GM23248 (cell line): ENCODE measurements at regions not wholly inside any gene's neighbourhood (a gene's known extent, or its start where the extent isn't known, plus 50 kb on each side); places are given as distances from the start of the nearest gene placed in this dataset.
"Not testable (repeated sequence)": the region's sequence is repeated elsewhere in the genome, so short reads cannot be mapped to it uniquely, and the experiment has no call there.

ENCODE experiments used
- DNase-seq: peaks from one replicate; pipeline ENCODE4 v3.0.0-alpha.2; 2015
- H2AFZ ChIP-seq: fragments of 200-600 bp; sonication (generic); 2 replicates; pipeline ENCODE4 v1.6.1; 2016; ENCODE audit warnings: antibody characterized with exemption
- H3F3A ChIP-seq: fragments of 200-600 bp; sonication (generic); 2 replicates; pipeline ENCODE4 v1.6.1; 2016; ENCODE audit warnings: mild to moderate bottlenecking, antibody characterized with exemption, mixed run types; ENCODE audit not compliant: insufficient read depth
- H3K27ac ChIP-seq: fragments of 200-600 bp; sonication (generic); 2 replicates; pipeline ENCODE4 v1.5.1; 2016; ENCODE audit warnings: mild to moderate bottlenecking
- H3K27me3 ChIP-seq: fragments of 200-600 bp; sonication (generic); replicated peaks from 2 replicates; pipeline ENCODE4 v1.6.1; 2016; ENCODE audit warnings: mild to moderate bottlenecking; ENCODE audit not compliant: insufficient read depth
- H3K36me3 ChIP-seq: fragments of 200-600 bp; sonication (generic); 2 replicates; pipeline ENCODE4 v1.6.1; 2016; ENCODE audit warnings: low read depth, mild to moderate bottlenecking
- H3K4me1 ChIP-seq: fragments of 200-600 bp; sonication (generic); 2 replicates; pipeline ENCODE4 v1.6.1; 2016; ENCODE audit warnings: mild to moderate bottlenecking; ENCODE audit not compliant: insufficient read depth
- H3K4me2 ChIP-seq: fragments of 200-600 bp; sonication (generic); one replicate; pipeline ENCODE4 v1.6.1; 2016; ENCODE audit warnings: mild to moderate bottlenecking; ENCODE audit not compliant: unreplicated experiment
- H3K4me3 ChIP-seq: fragments of 200-600 bp; sonication (generic); 2 replicates; pipeline ENCODE4 v1.5.1; 2016; ENCODE audit warnings: mild to moderate bottlenecking
- H3K79me2 ChIP-seq: fragments of 200-600 bp; sonication (generic); 2 replicates; pipeline ENCODE4 v1.6.1; 2016; ENCODE audit warnings: mild to moderate bottlenecking; ENCODE audit not compliant: insufficient read depth
- H3K9ac ChIP-seq: fragments of 200-600 bp; sonication (generic); 2 replicates; pipeline ENCODE4 v1.6.1; 2016; ENCODE audit warnings: mild to moderate bottlenecking
- H3K9me2 ChIP-seq: fragments of 200-600 bp; sonication (generic); 2 replicates; pipeline ENCODE4 v1.6.1; 2016; ENCODE audit warnings: mixed run types, mild to moderate bottlenecking, moderate library complexity; ENCODE audit not compliant: insufficient read depth
- H3K9me3 ChIP-seq: fragments of 200-600 bp; sonication (generic); one replicate; pipeline ENCODE4 v1.6.1; 2017; ENCODE audit warnings: low read depth
- H4K20me1 ChIP-seq: fragments of 200-600 bp; sonication (generic); 2 replicates; pipeline ENCODE4 v1.6.0; 2016; ENCODE audit not compliant: insufficient read depth
- EZH2 ChIP-seq: fragments of 200-600 bp; sonication (generic); IDR thresholded peaks from 2 replicates; pipeline ENCODE4 v1.6.1; 2018; ENCODE audit warnings: antibody characterized with exemption, mild to moderate bottlenecking; ENCODE audit not compliant: insufficient read depth, poor library complexity, severe bottlenecking
- EZH2phosphoT487 ChIP-seq: fragments of 200-600 bp; sonication (generic); IDR thresholded peaks from 2 replicates; pipeline ENCODE4 v1.6.1; 2018; ENCODE audit warnings: antibody characterized with exemption, moderate library complexity, mild to moderate bottlenecking, low read depth; ENCODE audit not compliant: insufficient read depth
- WGBS, 2 experiments: methylation state at CpG; one replicate each; pipeline ENCODE4 v1.1.6; 2015 to 2017; ENCODE audit warnings: low lambda C conversion rate in 2 of 2, low coverage in 1 of 2; ENCODE audit errors: missing lambda C conversion rate in 2 of 2; 5-methylcytosine and 5-hydroxymethylcytosine counted together
- in situ Hi-C: fragments of 300-500 bp; cut with MboI; formaldehyde crosslinking; loops from 2 replicates; pipeline ENCODE4 v1.15.0; 2020

- Histone ChIP-seq H3K79me2 (no peaks in the 10 kb centered on the region), H3K9me2 (no peaks in the 10 kb centered on the region), H2AFZ (no peak overlapping the region), H3K27me3 (no peaks in the 10 kb centered on the region; the same call in 1 of the 2 replicates), H3K9me3 (no peaks in the 10 kb centered on the region), H3K27ac (no peak overlapping the region), H3K4me1 (no peaks in the 10 kb centered on the region), H3K4me2 (no peak overlapping the region), H3K9ac (no peak overlapping the region), H3F3A (no peaks in the 10 kb centered on the region), H3K4me3 (no peak overlapping the region), H4K20me1 (no peaks in the 10 kb centered on the region), H3K36me3 (no peaks in the 10 kb centered on the region)
- WGBS, 2 experiments, result 23 to 29% methylated on average over 5 of the region's 5 CpGs
- DNase-seq, result peak; percentile 17
- in situ Hi-C loops, result no loop called here
- TF ChIP-seq EZH2 (no peak), EZH2phosphoT487 (no peak)
Measured at GRCh38 chr18:54479365-54479764, 111.7 kb upstream of the DYNAP start.

- Histone ChIP-seq H3K9me3 (no peaks in the 10 kb centered on the region), H3K36me3 (no peaks in the 10 kb centered on the region), H3K9ac (no peak overlapping the region), H3K4me2 (no peak overlapping the region), H3K9me2 (no peaks in the 10 kb centered on the region), H3F3A (no peaks in the 10 kb centered on the region), H3K4me3 (no peak overlapping the region), H4K20me1 (no peaks in the 10 kb centered on the region), H3K27ac (no peak overlapping the region), H3K79me2 (no peaks in the 10 kb centered on the region), H3K4me1 (no peaks in the 10 kb centered on the region), H2AFZ (no peak overlapping the region), H3K27me3 (no peaks in the 10 kb centered on the region; the same call in 1 of the 2 replicates)
- in situ Hi-C loops, result no loop called here
- 29 to 40% methylated on average over 6 of the region's 6 CpGs for WGBS, 2 experiments
- DNase-seq, result no peak
- TF ChIP-seq EZH2, result no peak
- no peak for TF ChIP-seq EZH2phosphoT487
Measured at GRCh38 chr18:54480616-54481015, 110.4 kb upstream of the DYNAP start.

- H3F3A ChIP-seq, H3K27ac ChIP-seq, H3K79me2 ChIP-seq, H3K4me2 ChIP-seq, H3K4me1 ChIP-seq, H3K9me2 ChIP-seq, DNase-seq, H2AFZ ChIP-seq, H3K27me3 ChIP-seq, H3K36me3 ChIP-seq, H4K20me1 ChIP-seq, in situ Hi-C loops, H3K9ac ChIP-seq, H3K4me3 ChIP-seq, H3K9me3 ChIP-seq: not testable (repeated sequence)
- WGBS, 2 experiments, result 49% methylated on average over 6 of the region's 6 CpGs
Measured at GRCh38 chr18:54502451-54502850, 88.6 kb upstream of the DYNAP start.

DNA sequence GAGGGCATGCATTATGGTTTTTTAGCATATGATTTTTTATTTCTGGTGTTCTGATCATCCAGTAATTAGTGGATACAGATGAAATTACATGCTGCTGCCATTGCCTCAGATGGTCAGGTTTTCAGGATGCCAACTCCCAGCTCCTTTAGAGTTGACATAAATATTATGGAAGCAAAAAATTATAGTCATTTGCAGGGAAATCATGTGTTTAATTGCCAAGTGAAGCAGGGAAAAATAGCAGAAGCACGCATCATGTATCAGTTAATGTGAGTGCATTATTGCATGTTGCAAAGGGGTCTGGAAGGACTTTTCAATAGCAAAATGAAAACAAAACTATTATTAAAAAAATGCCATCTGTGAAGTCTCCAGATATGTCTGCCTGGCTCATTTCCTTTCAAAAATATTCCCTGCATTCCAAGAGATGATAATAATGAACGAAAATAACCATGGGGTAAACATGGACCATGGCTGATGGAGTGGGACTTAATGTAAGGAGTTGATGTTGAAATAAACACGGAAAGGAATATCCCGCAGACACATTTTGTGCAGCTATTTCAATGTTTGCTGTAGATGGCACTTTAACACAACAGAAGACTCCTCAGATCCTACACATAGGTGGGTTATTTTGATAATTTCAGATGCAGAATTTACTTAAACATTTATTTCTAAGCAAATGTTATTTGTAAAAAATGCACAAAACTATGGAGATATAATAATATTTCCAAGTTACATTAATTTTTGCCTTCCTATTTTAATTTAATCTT lies 87.7 kb upstream of the DYNAP start:
- H3K4me1 ChIP-seq, result no peaks in the 10 kb centered on the region
- WGBS, 2 experiments, result 36 to 44% methylated on average over 4 of the region's 4 CpGs
- H3K9ac ChIP-seq, result no peak overlapping the region
- in situ Hi-C loops, result no loop called here
- H3K27me3 ChIP-seq, result no peaks in the 10 kb centered on the region
- TF ChIP-seq EZH2phosphoT487 (no peak), EZH2 (no peak)
- H3K79me2 ChIP-seq, result no peaks in the 10 kb centered on the region
- no peak overlapping the region for H3K4me2 ChIP-seq
- H2AFZ ChIP-seq, result no peak overlapping the region
- no peaks in the 10 kb centered on the region for H3K9me2 ChIP-seq
- H4K20me1 ChIP-seq, result no peaks in the 10 kb centered on the region
- no peak overlapping the region for H3K4me3 ChIP-seq
- no peaks in the 10 kb centered on the region for H3K36me3 ChIP-seq
- DNase-seq, result no peak
- no peak overlapping the region for H3K27ac ChIP-seq
- no peaks in the 10 kb centered on the region for H3F3A ChIP-seq
- no peaks in the 10 kb centered on the region for H3K9me3 ChIP-seq
